Transverse colon (tissue), 3 donors: ENCODE measurements at regions not wholly inside any gene's neighbourhood (a gene's known extent, or its start where the extent isn't known, plus 50 kb on each side); places are given as distances from the start of the nearest gene placed in this dataset.

ENCODE experiments used
- POLR2A ChIP-seq: fragments of 450-650 bp; IDR thresholded peaks from one replicate; pipeline ENCODE4 v1.6.1; 2016; ENCODE audit warnings: antibody characterized with exemption, mild to moderate bottlenecking, moderate library complexity
- POLR2AphosphoS5 ChIP-seq, 3 donors: sonication (generic); formaldehyde crosslinking; IDR thresholded peaks; one replicate each; pipeline ENCODE4 v1.6.1; 2016; ENCODE audit warnings: antibody characterized with exemption in 3 of 3

DNA sequence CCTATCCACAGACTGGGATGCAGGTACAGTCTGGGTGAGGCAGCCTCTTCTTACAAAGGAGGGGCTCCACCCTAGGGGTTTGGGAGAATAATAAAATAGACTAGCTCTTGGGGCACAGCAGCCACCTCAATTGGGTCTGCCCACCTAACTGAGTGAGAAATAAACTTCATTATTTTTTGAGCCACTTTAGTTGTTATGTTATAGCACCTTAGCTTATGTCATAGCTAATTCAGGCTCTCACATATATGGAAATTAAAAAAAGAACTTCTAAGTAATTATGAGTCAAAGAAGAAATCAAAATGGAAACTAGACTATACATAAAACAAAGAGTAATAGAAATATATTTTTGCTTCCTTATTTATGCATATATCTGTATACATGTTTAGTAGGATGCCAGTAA, 318.5 kb upstream of the B3GALT2 start:
- TF ChIP-seq POLR2A (no peak), POLR2AphosphoS5 (IDR thresholded peaks at IDR 0.05) (no peak)
